ENCODE measurements at regions not wholly inside any gene's neighbourhood (a gene's known extent, or its start where the extent isn't known, plus 50 kb on each side); places are given as distances from the start of the nearest gene placed in this dataset.

GRCh38 chr18:45173799-45174519 lies 441.3 kb upstream of the SLC14A2 start:
- TF ChIP-seq CTCF (conservative IDR thresholded peaks at IDR 0.05; ENCODE audit: low read depth, low read length) (no peak), POLR2A (IDR thresholded peaks at IDR 0.05; ENCODE audit: low read depth, low read length) (no peak), FOS (IDR thresholded peaks at IDR 0.05; ENCODE audit: low read depth, low read length) (no peak), USF2 (IDR thresholded peaks at IDR 0.05; ENCODE audit: low read depth, low read length) (no peak), MXI1 (IDR thresholded peaks at IDR 0.05; ENCODE audit: borderline replicate concordance, low read depth, low read length) (no peak), SMC3 (IDR thresholded peaks at IDR 0.05; ENCODE audit: low read depth, low read length) (no peak), RAD21 (IDR thresholded peaks at IDR 0.05; ENCODE audit: low read length) (no peak), MAFK (IDR thresholded peaks at IDR 0.05; ENCODE audit: low read depth, low read length) (no peak)

Data from IMR-90 (cell line).